CD14-positive monocyte (primary cell): ENCODE measurements at regions not wholly inside any gene's neighbourhood (a gene's known extent, or its start where the extent isn't known, plus 50 kb on each side); places are given as distances from the start of the nearest gene placed in this dataset.

Experiments used
- DNase-seq, 3 donors: peaks; one replicate each; pipeline ENCODE4 v3.0.0-alpha.2; 2011 to 2022
- H2AFZ ChIP-seq: 2 replicates; pipeline ENCODE4 v1.6.0; 2012; ENCODE audit warnings: mild to moderate bottlenecking, low read depth, low read length, inconsistent platforms; ENCODE audit not compliant: insufficient read depth, poor library complexity, severe bottlenecking
- H3K27ac ChIP-seq, 2 donors: 1 replicate in 1 of 2; 2 replicates in 1 of 2; pipeline ENCODE4 v1.5.1; 2012 to 2013; ENCODE audit warnings: low read length in 2 of 2, control low read depth in 1 of 2, inconsistent platforms in 1 of 2, low read depth in 1 of 2, mild to moderate bottlenecking in 1 of 2
- H3K27me3 ChIP-seq, 2 donors: one replicate each; pipeline versions ENCODE4 v1.6.0 to v1.6.1; 2011 to 2013; ENCODE audit warnings: low read length in 2 of 2; ENCODE audit not compliant: control insufficient read depth in 2 of 2, insufficient read depth in 2 of 2
- H3K36me3 ChIP-seq, 2 donors: replicated peaks in 1 of 2; 1 replicate in 1 of 2; 2 replicates in 1 of 2; pipeline versions ENCODE4 v1.5.1 to v1.6.1; 2012 to 2013; ENCODE audit warnings: low read length in 2 of 2, control low read depth in 1 of 2, inconsistent platforms in 1 of 2, mild to moderate bottlenecking in 1 of 2; ENCODE audit not compliant: insufficient read depth in 2 of 2, control insufficient read depth in 1 of 2
- H3K4me1 ChIP-seq, 2 donors: 1 replicate in 1 of 2; 2 replicates in 1 of 2; pipeline versions ENCODE4 v1.5.1 to v1.6.1; 2012 to 2013; ENCODE audit warnings: low read length in 2 of 2, control low read depth in 1 of 2, inconsistent platforms in 1 of 2, mild to moderate bottlenecking in 1 of 2, moderate library complexity in 1 of 2; ENCODE audit not compliant: insufficient read depth in 2 of 2, control insufficient read depth in 1 of 2
- H3K4me2 ChIP-seq: replicated peaks from 2 replicates; pipeline ENCODE3; 2012; ENCODE audit warnings: low read length, moderate library complexity, mild to moderate bottlenecking; ENCODE audit not compliant: poor library complexity, severe bottlenecking; ENCODE audit errors: extremely low read depth
- H3K4me3 ChIP-seq, 3 experiments: fragments of 200-600 bp in 1 of 3; sonication (generic) in 1 of 3; replicated peaks in 1 of 3; 1 replicate in 2 of 3; 2 replicates in 1 of 3; pipeline ENCODE4 v1.5.1; 2011 to 2013; ENCODE audit warnings: low read length in 3 of 3, mild to moderate bottlenecking in 3 of 3, control low read depth in 2 of 3, low read depth in 2 of 3, inconsistent platforms in 1 of 3, moderate library complexity in 1 of 3
- H3K79me2 ChIP-seq: 2 replicates; pipeline ENCODE4 v1.6.0; 2012; ENCODE audit warnings: mild to moderate bottlenecking, control low read depth, inconsistent platforms, low read length, moderate library complexity; ENCODE audit not compliant: insufficient read depth
- H3K9ac ChIP-seq: 2 replicates; pipeline ENCODE4 v1.6.0; 2017; ENCODE audit warnings: low read length, mild to moderate bottlenecking; ENCODE audit not compliant: insufficient read depth, poor library complexity, severe bottlenecking
- H3K9me3 ChIP-seq, 2 donors: replicated peaks in 1 of 2; 1 replicate in 1 of 2; 2 replicates in 1 of 2; pipeline versions ENCODE4 v1.5.1 to v1.6.1; 2012 to 2013; ENCODE audit warnings: low read length in 2 of 2, control low read depth in 1 of 2; ENCODE audit not compliant: control insufficient read depth in 1 of 2, insufficient read depth in 1 of 2
- H4K20me1 ChIP-seq: 2 replicates; pipeline ENCODE4 v1.6.0; 2012; ENCODE audit warnings: mild to moderate bottlenecking, low read length, control low read depth, moderate library complexity; ENCODE audit not compliant: insufficient read depth
- H3K27ac Mint-ChIP-seq, 7 donors: one replicate each; pipeline ENCODE4 v1.8.0; 2020; ENCODE audit warnings: mild to moderate bottlenecking in 7 of 7, mixed read lengths in 7 of 7, moderate library complexity in 6 of 7, inconsistent platforms in 2 of 7
- H3K27me3 Mint-ChIP-seq, 3 donors: one replicate each; pipeline ENCODE4 v1.8.0; 2021 to 2022; ENCODE audit warnings: low read depth in 3 of 3, mild to moderate bottlenecking in 3 of 3, mixed read lengths in 3 of 3, moderate library complexity in 3 of 3, inconsistent platforms in 1 of 3
- H3K36me3 Mint-ChIP-seq, 2 donors: one replicate each; pipeline ENCODE4 v1.8.0; 2020; ENCODE audit warnings: mixed read lengths in 2 of 2, inconsistent platforms in 1 of 2, mild to moderate bottlenecking in 1 of 2
- H3K4me1 Mint-ChIP-seq: one replicate; pipeline ENCODE4 v1.8.0; 2020; ENCODE audit warnings: mild to moderate bottlenecking, mixed read lengths
- H3K4me3 Mint-ChIP-seq, 2 donors: one replicate each; pipeline ENCODE4 v1.8.0; 2020; ENCODE audit warnings: mild to moderate bottlenecking in 2 of 2, mixed read lengths in 2 of 2, moderate library complexity in 1 of 2
- H3K9me3 Mint-ChIP-seq, 7 donors: one replicate each; pipeline ENCODE4 v1.8.0; 2020 to 2022; ENCODE audit warnings: mixed read lengths in 7 of 7, mild to moderate bottlenecking in 6 of 7, moderate library complexity in 6 of 7, inconsistent platforms in 2 of 7
- CTCF ChIP-seq: fragments of 200-600 bp; IDR thresholded peaks from one replicate; pipeline ENCODE4 v1.8.0; 2022; ENCODE audit warnings: antibody characterized with exemption, mild to moderate bottlenecking
- WGBS: methylation state at CpG from one replicate; pipeline ENCODE4 v1.1.5; 2013; ENCODE audit warnings: missing lambda C conversion rate; ENCODE audit not compliant: insufficient coverage; 5-methylcytosine and 5-hydroxymethylcytosine counted together
- intact Hi-C, 2 donors: fragments of 100-400 bp; cut with micrococcal nuclease; formaldehyde crosslinking; loops; one replicate each; pipeline versions ENCODE4 v1.15.0 to v1.15.1; 2023

DNA sequence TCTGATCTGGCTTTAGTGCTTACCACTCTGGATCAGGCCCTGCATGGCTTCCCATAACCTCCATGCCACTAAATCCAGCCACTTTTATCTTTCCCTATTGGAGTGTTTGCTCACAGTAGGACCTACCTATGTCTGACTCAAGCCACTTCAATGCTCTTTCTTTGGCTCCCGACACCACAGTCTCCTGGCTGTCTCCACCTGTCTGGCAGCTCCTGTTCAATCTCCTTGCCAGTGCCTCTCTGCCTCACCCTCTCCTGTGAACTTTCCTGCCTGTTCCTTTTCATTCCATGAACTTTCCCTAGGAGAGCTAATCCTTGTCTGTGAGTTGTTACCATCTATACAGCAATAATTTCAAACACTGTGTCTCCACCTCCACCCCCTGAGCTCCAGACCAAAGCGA is 82.6 kb upstream of the UCN3 start:
- no peak overlapping the region for H3K4me3 Mint-ChIP-seq
- peak overlapping the region in 1 of 7 donors; percentile 37 for H3K27ac Mint-ChIP-seq
- H3K9ac ChIP-seq, result no peak overlapping the region
- no peak overlapping the region for H3K4me2 ChIP-seq
- peaks cover 32% of the 10 kb centered on the region for H3K4me1 Mint-ChIP-seq
- no peaks in the 10 kb centered on the region for H3K36me3 ChIP-seq
- TF ChIP-seq CTCF, result no peak
- H3K4me1 ChIP-seq, result peaks cover 28 to 31% of the 10 kb centered on the region in 2 donors
- no peaks in the 10 kb centered on the region for H4K20me1 ChIP-seq
- H3K4me3 ChIP-seq, result no peak overlapping the region
- DNase-seq, result no peak
- H3K36me3 Mint-ChIP-seq, result no peaks in the 10 kb centered on the region
- no peak overlapping the region for H2AFZ ChIP-seq
- 80% methylated on average over 1 of the region's 2 CpGs for WGBS
- no peak overlapping the region for H3K27ac ChIP-seq
- H3K9me3 ChIP-seq, result no peaks in the 10 kb centered on the region
- H3K79me2 ChIP-seq, result no peaks in the 10 kb centered on the region
- intact Hi-C loops, result loop anchor here (10.0 kb wide), 2 partner anchors 103 to 437 kb away; no protein-coding TSS in a partner anchor
- no peaks in the 10 kb centered on the region for H3K27me3 ChIP-seq
- H3K9me3 Mint-ChIP-seq, result no peaks in the 10 kb centered on the region
- peaks cover 0 to 4% (median 0%) of the 10 kb centered on the region in 3 donors for H3K27me3 Mint-ChIP-seq

DNA sequence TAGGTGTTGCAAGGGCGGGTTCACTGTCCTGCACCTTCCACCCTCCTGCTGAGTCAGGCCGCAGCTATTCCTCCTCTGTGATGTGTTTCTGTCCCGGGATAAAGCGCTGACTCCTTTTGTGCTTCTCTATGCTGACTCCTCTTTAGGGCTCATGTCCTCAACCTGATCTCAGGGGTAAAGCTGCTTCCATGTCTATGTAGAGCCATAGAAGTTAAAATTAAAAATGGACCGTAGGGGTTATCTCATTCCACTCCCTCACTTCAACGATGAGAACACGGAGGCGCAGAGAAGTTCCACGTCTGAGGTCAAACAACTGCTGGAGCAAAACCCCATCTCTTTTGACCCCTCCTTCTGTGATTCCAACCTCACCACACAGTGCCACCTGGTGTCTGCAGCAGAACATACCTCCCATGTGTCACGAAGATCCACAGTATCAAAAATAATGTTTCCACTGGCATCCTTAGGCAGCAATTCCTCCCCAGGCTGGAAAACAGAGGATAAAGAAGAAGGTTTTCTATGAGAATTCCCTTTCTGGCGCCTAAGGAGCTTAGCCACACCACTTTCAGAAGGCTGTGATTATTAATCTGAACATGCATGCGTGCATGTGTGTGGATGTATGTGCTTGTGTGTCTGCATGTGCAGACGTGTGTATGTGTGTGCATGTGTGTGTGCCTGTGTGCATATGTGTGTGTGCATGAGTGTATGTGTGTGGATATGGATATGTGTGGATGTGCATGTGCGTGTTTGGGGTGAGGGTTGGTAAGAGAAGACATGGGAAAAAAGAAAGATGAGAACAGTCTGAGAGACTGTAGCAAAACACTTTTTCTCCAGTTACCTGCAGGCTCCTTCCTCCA is 81.2 kb upstream of the UCN3 start:
- Histone ChIP-seq H3K9ac (peak overlapping the region; percentile 54), H3K4me1 (peaks cover 28 to 31% of the 10 kb centered on the region in 2 donors), H3K9me3 (no peaks in the 10 kb centered on the region), H4K20me1 (no peaks in the 10 kb centered on the region), H2AFZ (no peak overlapping the region), H3K4me2 (peak overlapping the region; percentile 58), H3K79me2 (no peaks in the 10 kb centered on the region), H3K36me3 (no peaks in the 10 kb centered on the region), H3K27ac (peak overlapping the region; percentile 69 to 93), H3K4me3 (peak overlapping the region in 1 of 3 experiments; percentile 38), H3K27me3 (no peaks in the 10 kb centered on the region)
- peak overlapping the region; percentile 92 to 99 (median 96) for H3K27ac Mint-ChIP-seq
- WGBS, result 46% methylated on average over 10 of the region's 14 CpGs
- DNase-seq, result peak; percentile 70 to 82 (median 75)
- no peaks in the 10 kb centered on the region for H3K9me3 Mint-ChIP-seq
- peaks cover 32% of the 10 kb centered on the region for H3K4me1 Mint-ChIP-seq
- peak; percentile 84 for TF ChIP-seq CTCF
- H3K36me3 Mint-ChIP-seq, result no peaks in the 10 kb centered on the region
- intact Hi-C loops, result loop anchor here (10.0 kb wide), 2 partner anchors 101 to 439 kb away; no protein-coding TSS in a partner anchor
- peaks cover 0 to 4% (median 0%) of the 10 kb centered on the region in 3 donors for H3K27me3 Mint-ChIP-seq
- peak overlapping the region; percentile 40 to 82 for H3K4me3 Mint-ChIP-seq
